ENCODE measurements at regions not wholly inside any gene's neighbourhood (a gene's known extent, or its start where the extent isn't known, plus 50 kb on each side); places are given as distances from the start of the nearest gene placed in this dataset.

GRCh38 chr12:12019881-12020280, 50.9 kb upstream of the BCL2L14 start:
- TF ChIP-seq CTCF (conservative IDR thresholded peaks at IDR 0.05) (no peak), ZFX (IDR thresholded peaks at IDR 0.05) (no peak)
- H3K27ac ChIP-seq, result no peak overlapping the region

GRCh38 chr12:12020762-12021161, 50.0 kb upstream of the BCL2L14 start:
- no peak for TF ChIP-seq ZFX (IDR thresholded peaks at IDR 0.05)
- no peak for TF ChIP-seq CTCF (conservative IDR thresholded peaks at IDR 0.05)
- no peak overlapping the region for H3K27ac ChIP-seq
